HCT116 (cell line): ENCODE measurements at regions not wholly inside any gene's neighbourhood (a gene's known extent, or its start where the extent isn't known, plus 50 kb on each side); places are given as distances from the start of the nearest gene placed in this dataset.

Experiments used
- ATAC-seq: fragments of 200-7000 bp; cut with Tn5 transposase; 2 replicates; pipeline ENCODE4 v1.9.1; 2020; ENCODE audit warnings: mild to moderate bottlenecking, moderate library complexity
- BruUV-seq: library from RNA; stranded (reverse); fragments of 400-500 nt; replicated peaks from 2 replicates; lab custom pipeline; 2021; lab: Mats Ljungman, UMichigan
- CTCF ChIA-PET: fragments of 300-600 bp; sonication (Branson Sonifier 250); formaldehyde crosslinking; loops from one replicate; lab custom pipeline; 2021; ENCODE audit warnings: antibody characterized with exemption; lab: Charles Lee
- POLR2A ChIA-PET: fragments of 300-600, 350-600 bp; sonication (Branson Sonifier 250); formaldehyde crosslinking; loops from one replicate; lab custom pipeline; 2021; ENCODE audit warnings: antibody characterized with exemption; lab: Charles Lee
- RAD21 ChIA-PET, 2 experiments: fragments of 300-600 bp; sonication (Branson Sonifier 250); formaldehyde crosslinking; loops; one replicate each; lab custom pipeline; 2023; ENCODE audit warnings: low total read pairs in 2 of 2; ENCODE audit not compliant: uncharacterized antibody in 2 of 2, unreplicated experiment in 2 of 2, low non-redundant PET in 1 of 2; lab: Charles Lee
- DNase-seq: peaks from one replicate; pipeline ENCODE4 v3.0.0-alpha.2; 2010; ENCODE audit warnings: low read depth, low spot score
- H2AFZ ChIP-seq: fragments of 200-600 bp; shearing (Covaris generic), sonication (generic); 2 replicates; pipeline ENCODE4 v1.6.1; 2017; ENCODE audit warnings: low read depth, mixed run types, mixed read lengths, antibody characterized with exemption, low read length; ENCODE audit not compliant: poor library complexity, severe bottlenecking
- H3K27ac ChIP-seq: 2 replicates; pipeline ENCODE4 v1.5.1; 2012; ENCODE audit warnings: low read depth, low read length
- H3K27me3 ChIP-seq: fragments of 200-600 bp; sonication (generic); 2 replicates; pipeline ENCODE4 v1.6.1; 2016; ENCODE audit warnings: mixed run types, low read length, mixed read lengths; ENCODE audit not compliant: insufficient read depth
- H3K36me3 ChIP-seq, 2 experiments: fragments of 200-500 bp in 1 of 2; fragments of 200-600 bp in 1 of 2; sonication (Bioruptor generic) in 1 of 2; sonication (generic) in 1 of 2; 2 replicates each; pipeline versions ENCODE4 v1.5.1 to v1.6.1; 2014 to 2016; ENCODE audit warnings: low read length in 2 of 2, inconsistent platforms in 1 of 2, mixed read lengths in 1 of 2, mixed run types in 1 of 2; ENCODE audit not compliant: insufficient read depth in 2 of 2, control insufficient read depth in 1 of 2
- H3K4me1 ChIP-seq, 2 experiments: fragments of 200-600 bp in 1 of 2; sonication (generic) in 1 of 2; 2 replicates each; pipeline versions ENCODE4 v1.5.1 to v1.6.1; 2012 to 2017; ENCODE audit warnings: low read length in 2 of 2, inconsistent platforms in 1 of 2, mild to moderate bottlenecking in 1 of 2, mixed read lengths in 1 of 2, mixed run types in 1 of 2, moderate library complexity in 1 of 2; ENCODE audit not compliant: insufficient read depth in 2 of 2, control insufficient read depth in 1 of 2
- H3K4me2 ChIP-seq: fragments of 200-600 bp; sonication (generic); 2 replicates; pipeline ENCODE4 v1.6.1; 2017; ENCODE audit warnings: mixed run types, low read length, mixed read lengths
- H3K4me3 ChIP-seq, 2 experiments: fragments of 200-600 bp in 1 of 2; sonication (generic) in 1 of 2; replicated peaks in 1 of 2; 2 replicates each; pipeline ENCODE4 v1.5.1; 2011 to 2016; ENCODE audit warnings: low read length in 2 of 2, control low read depth in 1 of 2, low read depth in 1 of 2, mild to moderate bottlenecking in 1 of 2, mixed read lengths in 1 of 2, mixed run types in 1 of 2
- H3K79me2 ChIP-seq: fragments of 200-600 bp; sonication (generic); 2 replicates; pipeline ENCODE4 v1.6.1; 2017; ENCODE audit warnings: mild to moderate bottlenecking, mixed run types, low read length, moderate library complexity, mixed read lengths; ENCODE audit not compliant: insufficient read depth
- H3K9ac ChIP-seq: fragments of 200-600 bp; sonication (generic); 2 replicates; pipeline ENCODE4 v1.6.1; 2016; ENCODE audit warnings: low read length, mixed read lengths
- H3K9me2 ChIP-seq: fragments of 200-600 bp; sonication (generic), shearing (Covaris generic); 2 replicates; pipeline ENCODE4 v1.6.1; 2017; ENCODE audit warnings: mixed run types, mild to moderate bottlenecking, moderate library complexity; ENCODE audit not compliant: insufficient read depth
- H3K9me3 ChIP-seq, 2 experiments: fragments of 200-500 bp in 1 of 2; fragments of 200-600 bp in 1 of 2; sonication (Bioruptor generic) in 1 of 2; sonication (generic) in 1 of 2; 2 replicates each; pipeline ENCODE4 v1.6.1; 2014 to 2017; ENCODE audit warnings: low read length in 2 of 2, mixed read lengths in 2 of 2, inconsistent platforms in 1 of 2, low read depth in 1 of 2, mild to moderate bottlenecking in 1 of 2, mixed run types in 1 of 2, moderate library complexity in 1 of 2; ENCODE audit not compliant: control insufficient read depth in 1 of 2, insufficient read depth in 1 of 2
- H4K20me1 ChIP-seq: fragments of 200-600 bp; sonication (generic), shearing (Covaris generic); 2 replicates; pipeline ENCODE4 v1.6.1; 2017; ENCODE audit warnings: mixed run types, mild to moderate bottlenecking, moderate library complexity; ENCODE audit not compliant: insufficient read depth
- EGR1 ChIP-seq: IDR thresholded peaks from 2 replicates; pipeline ENCODE4 v1.6.1; 2012; ENCODE audit warnings: low read depth
- ELF1 ChIP-seq: IDR thresholded peaks from 2 replicates; pipeline ENCODE4 v1.6.1; 2012; ENCODE audit warnings: low read depth, borderline replicate concordance
- EZH2 ChIP-seq: fragments of 200-600 bp; sonication (generic); IDR thresholded peaks from 2 replicates; pipeline ENCODE4 v1.6.1; 2017; ENCODE audit warnings: antibody characterized with exemption, mixed run types
- POLR2AphosphoS5 ChIP-seq: IDR thresholded peaks from 2 replicates; pipeline ENCODE4 v1.6.1; 2011; ENCODE audit warnings: mild to moderate bottlenecking, low read depth, low read length, moderate library complexity
- TCF7L2 ChIP-seq: IDR thresholded peaks from 2 replicates; pipeline ENCODE4 v1.7.0; 2011; ENCODE audit warnings: borderline replicate concordance, inconsistent platforms; ENCODE audit not compliant: insufficient read depth, insufficient read length; ENCODE audit errors: extremely low read depth
- ZFX ChIP-seq: fragments of 450-650 bp; IDR thresholded peaks from 2 replicates; pipeline ENCODE4 v1.6.1; 2017
- ZNF274 ChIP-seq: fragments of 200-500 bp; sonication (Bioruptor generic); IDR thresholded peaks from 2 replicates; pipeline ENCODE4 v1.6.1; 2014; ENCODE audit warnings: mild to moderate bottlenecking, low read depth, low read length, inconsistent platforms
- intact Hi-C: fragments of 100-400 bp; cut with micrococcal nuclease; formaldehyde crosslinking; loops from 2 replicates; pipeline ENCODE4 v1.10.0; 2022
- TF ChIP-seq, protein P1 (sequence below): IDR thresholded peaks from 2 replicates; pipeline ENCODE4 v1.6.1; 2011; ENCODE audit warnings: mild to moderate bottlenecking, low read length, moderate library complexity; ENCODE audit not compliant: insufficient replicate concordance; ENCODE audit errors: extremely low read depth
- TF ChIP-seq, protein P2 (sequence below): IDR thresholded peaks from 2 replicates; pipeline ENCODE4 v1.6.1; 2012; ENCODE audit warnings: low read depth

DNA sequence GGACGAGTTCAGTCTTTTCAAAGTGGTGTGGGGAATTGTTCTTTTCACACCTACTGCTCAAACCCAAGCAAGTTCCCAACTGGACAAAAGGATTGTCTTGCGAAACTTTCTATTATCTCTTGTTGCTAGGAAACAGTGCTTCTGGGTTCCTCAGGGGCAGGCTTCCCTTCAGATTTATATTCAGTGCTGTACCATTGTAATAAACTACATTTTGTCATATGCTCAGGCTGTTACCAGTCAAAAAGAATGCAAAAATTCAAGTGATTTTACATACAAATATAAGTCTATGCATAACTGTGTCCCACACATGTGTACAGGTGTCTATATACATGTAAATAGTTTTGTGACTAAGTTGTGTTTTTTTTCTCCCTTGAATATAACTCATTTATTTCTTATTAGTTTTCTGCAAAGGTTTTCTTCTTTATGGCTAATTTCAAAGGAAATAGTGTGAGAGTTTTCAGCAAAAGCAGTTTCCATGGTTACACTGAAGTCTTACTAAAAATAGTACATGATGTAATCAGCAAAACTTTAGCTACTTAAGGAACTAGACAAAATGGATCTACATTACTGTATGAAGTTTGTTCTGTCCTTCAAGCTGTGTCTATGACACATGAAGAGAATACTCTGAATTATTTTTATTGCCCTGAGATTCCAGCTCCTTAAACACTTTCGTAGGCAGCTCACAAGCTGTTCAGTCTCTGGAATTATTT lies 430.2 kb upstream of the TMPO start:
- H4K20me1 ChIP-seq = no peaks in the 10 kb centered on the region
- H3K9me2 ChIP-seq = no peaks in the 10 kb centered on the region
- H3K79me2 ChIP-seq = no peaks in the 10 kb centered on the region
- no peak overlapping the region for H3K9ac ChIP-seq
- ATAC-seq = no peak
- intact Hi-C loops = no loop called here
- peaks cover 9% of the 10 kb centered on the region; the same call in 1 of the 2 replicates for H3K27me3 ChIP-seq
- RAD21 ChIA-PET = no interaction called here
- POLR2A ChIA-PET = no interaction called here
- no peaks in the 10 kb centered on the region for H3K4me1 ChIP-seq
- no peak overlapping the region for H2AFZ ChIP-seq
- H3K4me2 ChIP-seq = no peak overlapping the region
- no peaks in the 10 kb centered on the region for H3K9me3 ChIP-seq
- H3K27ac ChIP-seq = no peak overlapping the region
- no peaks in the 10 kb centered on the region for H3K36me3 ChIP-seq
- no TSS peak for BruUV-seq
- no peak overlapping the region for H3K4me3 ChIP-seq
- TF ChIP-seq, protein P1, sequence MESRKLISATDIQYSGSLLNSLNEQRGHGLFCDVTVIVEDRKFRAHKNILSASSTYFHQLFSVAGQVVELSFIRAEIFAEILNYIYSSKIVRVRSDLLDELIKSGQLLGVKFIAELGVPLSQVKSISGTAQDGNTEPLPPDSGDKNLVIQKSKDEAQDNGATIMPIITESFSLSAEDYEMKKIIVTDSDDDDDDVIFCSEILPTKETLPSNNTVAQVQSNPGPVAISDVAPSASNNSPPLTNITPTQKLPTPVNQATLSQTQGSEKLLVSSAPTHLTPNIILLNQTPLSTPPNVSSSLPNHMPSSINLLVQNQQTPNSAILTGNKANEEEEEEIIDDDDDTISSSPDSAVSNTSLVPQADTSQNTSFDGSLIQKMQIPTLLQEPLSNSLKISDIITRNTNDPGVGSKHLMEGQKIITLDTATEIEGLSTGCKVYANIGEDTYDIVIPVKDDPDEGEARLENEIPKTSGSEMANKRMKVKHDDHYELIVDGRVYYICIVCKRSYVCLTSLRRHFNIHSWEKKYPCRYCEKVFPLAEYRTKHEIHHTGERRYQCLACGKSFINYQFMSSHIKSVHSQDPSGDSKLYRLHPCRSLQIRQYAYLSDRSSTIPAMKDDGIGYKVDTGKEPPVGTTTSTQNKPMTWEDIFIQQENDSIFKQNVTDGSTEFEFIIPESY = no peak
- TF ChIP-seq POLR2AphosphoS5 (no peak), EZH2 (no peak)
- CTCF ChIA-PET = no interaction called here
- no peak for DNase-seq

DNA sequence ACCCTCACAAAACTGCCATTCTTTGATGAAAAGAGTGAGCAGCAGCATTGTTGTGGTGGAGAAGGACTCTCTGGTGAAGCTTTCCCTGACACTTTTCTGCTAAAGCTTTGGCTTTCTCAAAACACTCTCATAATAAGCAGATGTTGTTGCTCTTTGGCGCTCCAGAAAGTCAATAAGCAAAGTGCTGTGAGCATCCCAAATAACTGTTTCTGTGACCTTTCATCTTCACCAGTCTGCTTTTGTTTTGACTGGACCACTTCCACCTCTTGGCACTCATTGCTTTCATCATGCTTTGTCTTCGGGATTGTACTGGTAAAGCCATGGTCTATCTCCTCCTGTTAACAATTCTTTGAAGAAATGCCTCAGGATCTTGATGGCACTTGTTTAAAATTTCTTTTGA lies 424.7 kb upstream of the TMPO start:
- intact Hi-C loops = no loop called here
- ChIA-PET POLR2A (no interaction called here), RAD21 (no interaction called here), CTCF (no interaction called here)
- Histone ChIP-seq H3K9ac (no peak overlapping the region), H3K4me1 (no peaks in the 10 kb centered on the region), H2AFZ (no peak overlapping the region), H3K4me3 (no peak overlapping the region), H3K27ac (no peak overlapping the region), H3K4me2 (no peak overlapping the region), H3K36me3 (no peaks in the 10 kb centered on the region), H4K20me1 (no peaks in the 10 kb centered on the region), H3K27me3 (peaks cover 7% of the 10 kb centered on the region; the same call in 1 of the 2 replicates), H3K9me3 (no peaks in the 10 kb centered on the region), H3K9me2 (no peaks in the 10 kb centered on the region), H3K79me2 (no peaks in the 10 kb centered on the region)
- no peak for DNase-seq
- BruUV-seq = no TSS peak
- ATAC-seq = no peak
- TF ChIP-seq, protein P1 = no peak
- no peak for TF ChIP-seq ZNF274
- no peak for TF ChIP-seq TCF7L2
- no peak for TF ChIP-seq ZFX
- TF ChIP-seq EGR1 = no peak
- no peak for TF ChIP-seq ELF1
- TF ChIP-seq, protein P2, sequence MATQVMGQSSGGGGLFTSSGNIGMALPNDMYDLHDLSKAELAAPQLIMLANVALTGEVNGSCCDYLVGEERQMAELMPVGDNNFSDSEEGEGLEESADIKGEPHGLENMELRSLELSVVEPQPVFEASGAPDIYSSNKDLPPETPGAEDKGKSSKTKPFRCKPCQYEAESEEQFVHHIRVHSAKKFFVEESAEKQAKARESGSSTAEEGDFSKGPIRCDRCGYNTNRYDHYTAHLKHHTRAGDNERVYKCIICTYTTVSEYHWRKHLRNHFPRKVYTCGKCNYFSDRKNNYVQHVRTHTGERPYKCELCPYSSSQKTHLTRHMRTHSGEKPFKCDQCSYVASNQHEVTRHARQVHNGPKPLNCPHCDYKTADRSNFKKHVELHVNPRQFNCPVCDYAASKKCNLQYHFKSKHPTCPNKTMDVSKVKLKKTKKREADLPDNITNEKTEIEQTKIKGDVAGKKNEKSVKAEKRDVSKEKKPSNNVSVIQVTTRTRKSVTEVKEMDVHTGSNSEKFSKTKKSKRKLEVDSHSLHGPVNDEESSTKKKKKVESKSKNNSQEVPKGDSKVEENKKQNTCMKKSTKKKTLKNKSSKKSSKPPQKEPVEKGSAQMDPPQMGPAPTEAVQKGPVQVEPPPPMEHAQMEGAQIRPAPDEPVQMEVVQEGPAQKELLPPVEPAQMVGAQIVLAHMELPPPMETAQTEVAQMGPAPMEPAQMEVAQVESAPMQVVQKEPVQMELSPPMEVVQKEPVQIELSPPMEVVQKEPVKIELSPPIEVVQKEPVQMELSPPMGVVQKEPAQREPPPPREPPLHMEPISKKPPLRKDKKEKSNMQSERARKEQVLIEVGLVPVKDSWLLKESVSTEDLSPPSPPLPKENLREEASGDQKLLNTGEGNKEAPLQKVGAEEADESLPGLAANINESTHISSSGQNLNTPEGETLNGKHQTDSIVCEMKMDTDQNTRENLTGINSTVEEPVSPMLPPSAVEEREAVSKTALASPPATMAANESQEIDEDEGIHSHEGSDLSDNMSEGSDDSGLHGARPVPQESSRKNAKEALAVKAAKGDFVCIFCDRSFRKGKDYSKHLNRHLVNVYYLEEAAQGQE = no peak
